GM21423 (cell line): ENCODE measurements at regions not wholly inside any gene's neighbourhood (a gene's known extent, or its start where the extent isn't known, plus 50 kb on each side); places are given as distances from the start of the nearest gene placed in this dataset.
"Not testable (repeated sequence)": the region's sequence is repeated elsewhere in the genome, so short reads cannot be mapped to it uniquely, and the experiment has no call there.

ENCODE experiments used
- ATAC-seq: cut with Tn5 transposase; IDR thresholded peaks from one replicate; pipeline ENCODE4 v1.9.1; 2021; ENCODE audit warnings: mild to moderate bottlenecking, moderate library complexity; ENCODE audit not compliant: unreplicated experiment

- ATAC-seq = not testable (repeated sequence)
Observed at GRCh38 chr14:106698620-106699267, 1172.4 kb downstream of the TMEM121 start.

- ATAC-seq = not testable (repeated sequence)
Observed at GRCh38 chr14:106703651-106704050, 1177.3 kb downstream of the TMEM121 start.

- not testable (repeated sequence) for ATAC-seq
Observed at GRCh38 chr14:106706488-106706887, 1180.1 kb downstream of the TMEM121 start.

- ATAC-seq = not testable (repeated sequence)
Observed at GRCh38 chr14:106710187-106710586, 1183.8 kb downstream of the TMEM121 start.

GRCh38 chr14:106712513-106712912, 1186.1 kb downstream of the TMEM121 start:
- ATAC-seq = not testable (repeated sequence)

GRCh38 chr14:106714446-106715428, 1188.4 kb downstream of the TMEM121 start:
- ATAC-seq = peak; percentile 66

- peak; percentile 46 for ATAC-seq
Observed at GRCh38 chr14:106717544-106717943, 1191.2 kb downstream of the TMEM121 start.

- ATAC-seq = not testable (repeated sequence)
Observed at GRCh38 chr14:106719880-106720279, 1193.5 kb downstream of the TMEM121 start.

GRCh38 chr14:106721926-106722325, 1195.5 kb downstream of the TMEM121 start:
- not testable (repeated sequence) for ATAC-seq

GRCh38 chr14:106722813-106723687, 1196.7 kb downstream of the TMEM121 start:
- not testable (repeated sequence) for ATAC-seq

GRCh38 chr14:106727962-106728361, 1201.6 kb downstream of the TMEM121 start:
- ATAC-seq = not testable (repeated sequence)

GRCh38 chr14:106728611-106729010, 1202.2 kb downstream of the TMEM121 start:
- ATAC-seq = no peak

GRCh38 chr14:106729551-106729950, 1203.2 kb downstream of the TMEM121 start:
- ATAC-seq = no peak

GRCh38 chr14:106733771-106734170, 1207.4 kb downstream of the TMEM121 start:
- ATAC-seq = no peak

- no peak for ATAC-seq
Observed at GRCh38 chr14:106737021-106737420, 1210.6 kb downstream of the TMEM121 start.

- ATAC-seq = no peak
Observed at GRCh38 chr14:106738075-106738474, 1211.7 kb downstream of the TMEM121 start.

- not testable (repeated sequence) for ATAC-seq
Observed at GRCh38 chr14:106738598-106739258, 1212.3 kb downstream of the TMEM121 start.

GRCh38 chr14:106741086-106741827, 1214.9 kb downstream of the TMEM121 start:
- not testable (repeated sequence) for ATAC-seq

- peak; percentile 73 for ATAC-seq
Observed at GRCh38 chr14:106745016-106745767, 1218.8 kb downstream of the TMEM121 start.
